GM18868 (cell line): ENCODE measurements at regions not wholly inside any gene's neighbourhood (a gene's known extent, or its start where the extent isn't known, plus 50 kb on each side); places are given as distances from the start of the nearest gene placed in this dataset.

ENCODE experiments used
- ATAC-seq: cut with Tn5 transposase; IDR thresholded peaks from one replicate; pipeline ENCODE4 v1.9.1; 2021; ENCODE audit warnings: mild to moderate bottlenecking, moderate library complexity; ENCODE audit not compliant: unreplicated experiment

DNA sequence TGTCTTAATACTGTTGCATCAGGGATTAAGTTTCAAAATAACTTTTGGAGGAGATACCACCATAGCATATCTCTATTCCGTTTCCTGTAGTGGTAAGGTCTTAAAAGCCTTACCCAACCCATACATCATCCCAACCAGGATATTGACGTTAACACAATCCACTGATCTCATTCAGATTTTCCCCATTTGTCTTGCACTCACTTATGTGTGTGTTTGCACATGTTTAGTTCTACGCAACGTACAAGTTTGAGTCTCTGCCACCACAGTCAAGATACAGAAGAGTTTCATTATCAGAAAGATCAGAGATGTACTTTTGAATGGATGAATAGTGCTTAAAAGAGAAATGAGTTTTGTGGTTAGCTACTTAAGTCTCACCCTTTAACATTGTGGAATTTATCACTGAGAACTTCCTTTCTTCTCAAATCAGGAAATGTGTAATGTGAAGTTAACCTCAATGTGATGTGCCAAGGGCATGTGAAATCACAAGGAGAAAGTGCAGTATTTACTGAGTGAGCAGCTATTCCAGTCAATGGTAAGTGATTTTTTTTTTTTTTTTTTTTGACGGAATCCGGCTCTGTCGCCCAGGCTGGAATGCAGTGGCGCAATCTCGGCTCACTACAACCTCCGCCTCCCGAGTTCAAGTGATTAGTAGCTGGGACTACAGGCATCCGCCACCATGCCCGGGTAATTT lies 69.2 kb upstream of the EPHA4 start:
- ATAC-seq, result no peak

DNA sequence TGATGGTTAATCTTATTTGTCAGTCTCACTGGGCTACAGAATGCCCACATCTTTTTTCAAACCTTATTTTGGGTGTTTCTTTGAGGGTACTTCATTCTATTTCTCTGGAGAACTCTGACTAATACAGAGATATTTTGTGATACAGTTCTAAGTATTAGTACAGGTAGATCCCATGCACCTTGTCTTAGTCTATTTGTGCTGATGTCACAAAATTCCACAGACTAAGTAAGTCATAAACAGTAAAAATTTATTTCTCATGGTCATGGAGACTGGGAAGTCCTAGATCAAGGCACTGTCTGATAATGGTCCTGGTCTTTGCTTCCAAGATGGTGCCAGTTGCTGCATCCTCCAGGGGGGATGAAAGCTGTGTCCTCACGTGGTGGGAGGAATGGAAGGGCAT lies 68.6 kb upstream of the EPHA4 start:
- ATAC-seq, result no peak

- ATAC-seq, result no peak
Measured at GRCh38 chr2:221637851-221638250, 65.7 kb upstream of the EPHA4 start.

- ATAC-seq, result no peak
Measured at GRCh38 chr2:221635949-221636348, 63.8 kb upstream of the EPHA4 start.

GRCh38 chr2:221629468-221629867 lies 57.4 kb upstream of the EPHA4 start:
- no peak for ATAC-seq

DNA sequence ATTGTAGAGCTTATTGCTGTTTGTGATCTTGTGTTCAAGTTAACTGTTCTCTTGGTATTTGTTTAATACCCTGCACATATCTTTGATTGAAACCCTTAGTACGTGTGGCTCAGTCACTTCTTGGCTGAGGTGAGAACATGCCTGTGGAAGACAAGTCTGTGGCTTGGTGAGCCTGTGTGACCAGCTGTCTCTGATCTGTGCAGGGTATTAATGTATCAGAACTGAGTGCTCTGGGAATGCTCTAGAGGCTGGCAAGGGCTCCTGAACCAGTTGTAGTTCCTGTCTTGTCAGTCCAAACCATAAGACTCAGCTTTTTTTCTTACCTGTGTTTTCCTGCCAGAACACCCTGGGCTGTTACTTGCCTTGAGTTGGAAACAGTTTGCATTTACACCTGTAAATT lies 52.4 kb upstream of the EPHA4 start:
- no peak for ATAC-seq
